HG02763 (cell line): ENCODE measurements at regions not wholly inside any gene's neighbourhood (a gene's known extent, or its start where the extent isn't known, plus 50 kb on each side); places are given as distances from the start of the nearest gene placed in this dataset.

ENCODE experiments used
- ATAC-seq: cut with Tn5 transposase; IDR thresholded peaks from one replicate; pipeline ENCODE4 v1.9.1; 2021; ENCODE audit warnings: mild to moderate bottlenecking, moderate library complexity; ENCODE audit not compliant: unreplicated experiment

DNA sequence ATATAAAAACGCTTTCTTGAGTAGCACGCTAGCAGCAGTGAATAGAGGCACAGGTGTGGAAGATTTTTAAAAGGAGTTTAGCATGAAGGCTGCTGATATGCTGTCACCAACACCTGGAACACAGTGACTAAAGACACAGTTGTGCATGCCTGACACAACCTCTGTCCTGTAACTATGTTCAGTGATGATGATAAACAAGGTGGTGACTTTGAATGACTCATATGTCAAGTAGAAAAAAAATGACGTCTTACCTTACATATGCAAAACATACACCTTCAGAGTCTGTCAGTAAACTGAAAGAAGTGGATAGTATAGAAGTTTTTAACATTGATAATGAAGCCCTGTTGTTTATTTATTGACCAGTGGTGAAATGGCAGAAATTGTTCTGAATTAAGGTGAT lies 66.2 kb upstream of the ADCY2 start:
- no peak for ATAC-seq

DNA sequence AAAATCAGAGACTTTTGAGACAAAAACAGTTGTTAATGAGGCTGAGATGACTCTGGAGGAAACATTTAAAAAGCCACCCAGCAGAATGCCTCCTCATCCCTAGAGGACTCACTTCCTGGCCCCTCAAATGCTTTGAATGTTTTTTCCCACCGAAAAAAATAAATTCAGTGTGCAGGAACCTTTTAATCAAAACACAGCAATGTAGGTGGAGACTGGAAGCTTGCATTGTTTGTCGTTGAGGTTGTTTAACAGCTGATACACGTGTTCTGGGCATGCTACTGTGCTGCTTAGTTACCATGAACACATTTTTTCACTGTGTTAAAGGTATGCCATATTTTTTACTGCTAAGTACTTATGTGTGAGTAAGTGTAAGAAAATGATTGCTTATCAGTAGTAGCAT lies 65.7 kb upstream of the ADCY2 start:
- ATAC-seq: no peak

DNA sequence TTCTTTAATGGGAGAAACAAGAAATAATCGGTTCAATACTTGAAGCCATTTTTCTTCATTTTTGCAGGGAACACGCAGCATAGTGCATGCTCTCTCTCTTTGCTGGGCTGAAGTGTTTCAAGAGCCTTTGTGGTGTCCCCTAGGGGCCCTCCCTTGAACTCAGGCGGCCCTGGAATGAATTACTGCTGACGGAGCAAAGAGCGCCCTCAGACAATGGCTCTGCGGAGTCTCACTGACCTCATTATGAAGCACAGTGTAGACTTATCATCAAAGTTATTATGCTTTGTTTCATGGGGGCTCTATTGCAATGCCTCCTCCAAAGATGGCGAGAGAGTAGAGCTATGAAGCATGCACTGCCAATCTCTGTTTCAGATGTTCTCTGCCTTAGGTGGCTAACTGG lies 64.8 kb upstream of the ADCY2 start:
- ATAC-seq: no peak
